ENCODE measurements at regions not wholly inside any gene's neighbourhood (a gene's known extent, or its start where the extent isn't known, plus 50 kb on each side); places are given as distances from the start of the nearest gene placed in this dataset.

GRCh38 chr10:29067628-29068027 lies 221.2 kb upstream of the LYZL1 start:
- TF ChIP-seq CTCF (IDR thresholded peaks at IDR 0.05) (no peak), POLR2A (IDR thresholded peaks at IDR 0.05) (no peak)
- WGBS, 2 donors: 71% methylated on average over 3 of the region's 3 CpGs
- no peak for DNase-seq
- intact Hi-C loops (cut with DNase I): no loop called here
- Histone ChIP-seq H3K27me3 (peaks cover 0 to 37% (median 0%) of the 10 kb centered on the region in 4 donors), H3K4me3 (no peak overlapping the region), H3K36me3 (no peaks in the 10 kb centered on the region), H3K4me1 (no peaks in the 10 kb centered on the region), H3K27ac (no peak overlapping the region), H3K9me3 (no peaks in the 10 kb centered on the region)

GRCh38 chr10:29068302-29068701 lies 220.6 kb upstream of the LYZL1 start:
- H3K27ac ChIP-seq: no peak overlapping the region
- H3K9me3 ChIP-seq: no peaks in the 10 kb centered on the region
- no peaks in the 10 kb centered on the region for H3K36me3 ChIP-seq
- peaks cover 0 to 34% (median 0%) of the 10 kb centered on the region in 4 donors for H3K27me3 ChIP-seq
- 75 to 88% methylated on average over 1 of the region's 1 CpG for WGBS, 2 donors
- no peak for DNase-seq
- intact Hi-C loops (cut with DNase I): no loop called here
- H3K4me1 ChIP-seq: no peaks in the 10 kb centered on the region
- no peak overlapping the region for H3K4me3 ChIP-seq
- TF ChIP-seq CTCF (IDR thresholded peaks at IDR 0.05) (no peak), POLR2A (IDR thresholded peaks at IDR 0.05) (no peak)

- intact Hi-C loops (cut with DNase I): no loop called here
- TF ChIP-seq POLR2A (IDR thresholded peaks at IDR 0.05) (no peak), CTCF (IDR thresholded peaks at IDR 0.05) (no peak)
- 75 to 77% methylated on average over 6 of the region's 6 CpGs for WGBS, 2 donors
These were observed 219.9 kb upstream of the LYZL1 start for GRCh38 chr10:29068966-29069365.

GRCh38 chr10:29069941-29070340 lies 218.9 kb upstream of the LYZL1 start:
- WGBS, 2 donors: 56 to 76% methylated on average over 4 of the region's 4 CpGs
- H3K27ac ChIP-seq: no peak overlapping the region
- TF ChIP-seq POLR2A (IDR thresholded peaks at IDR 0.05): no peak
- no peak for TF ChIP-seq CTCF (IDR thresholded peaks at IDR 0.05)
- DNase-seq: no peak
- H3K27me3 ChIP-seq: peaks cover 0 to 33% (median 0%) of the 10 kb centered on the region in 4 donors
- no peaks in the 10 kb centered on the region for H3K36me3 ChIP-seq
- H3K4me1 ChIP-seq: no peaks in the 10 kb centered on the region
- intact Hi-C loops (cut with DNase I): no loop called here
- H3K4me3 ChIP-seq: no peak overlapping the region
- no peaks in the 10 kb centered on the region for H3K9me3 ChIP-seq

More at GRCh38 chr10:29068966-29069365, 219.9 kb upstream of the LYZL1 start:
- DNase-seq: no peak
- no peak overlapping the region for H3K4me3 ChIP-seq
- H3K9me3 ChIP-seq: no peaks in the 10 kb centered on the region
- H3K27ac ChIP-seq: no peak overlapping the region
- no peaks in the 10 kb centered on the region for H3K36me3 ChIP-seq
- H3K4me1 ChIP-seq: no peaks in the 10 kb centered on the region
- peaks cover 0 to 34% (median 0%) of the 10 kb centered on the region in 4 donors for H3K27me3 ChIP-seq

GRCh38 chr10:29078919-29079318 lies 210.0 kb upstream of the LYZL1 start:
- Histone ChIP-seq H3K4me1 (no peaks in the 10 kb centered on the region), H3K27ac (no peak overlapping the region), H3K9me3 (no peaks in the 10 kb centered on the region), H3K4me3 (no peak overlapping the region), H3K36me3 (no peaks in the 10 kb centered on the region), H3K27me3 (no peaks in the 10 kb centered on the region)
- intact Hi-C loops (cut with DNase I): no loop called here
- no peak for DNase-seq
- 68 to 85% methylated on average over 4 of the region's 4 CpGs for WGBS, 2 donors
- no peak for TF ChIP-seq CTCF (IDR thresholded peaks at IDR 0.05)
- no peak for TF ChIP-seq POLR2A (IDR thresholded peaks at IDR 0.05)

Measured in esophagus squamous epithelium (tissue), 5 donors.